ENCODE measurements at regions not wholly inside any gene's neighbourhood (a gene's known extent, or its start where the extent isn't known, plus 50 kb on each side); places are given as distances from the start of the nearest gene placed in this dataset.
"Not testable (repeated sequence)": the region's sequence is repeated elsewhere in the genome, so short reads cannot be mapped to it uniquely, and the experiment has no call there.

GRCh38 chr7:109498131-109498530, 928.5 kb downstream of the DNAJB9 start:
- DNase-seq, result no peak

- DNase-seq, result no peak
Observed at GRCh38 chr7:109503421-109503820, 933.7 kb downstream of the DNAJB9 start.

- DNase-seq, result no peak
Observed at GRCh38 chr7:109522585-109522984, 952.9 kb downstream of the DNAJB9 start.

GRCh38 chr7:109527833-109528232, 958.2 kb downstream of the DNAJB9 start:
- DNase-seq, result no peak

GRCh38 chr7:109529712-109530111, 960.0 kb downstream of the DNAJB9 start:
- DNase-seq, result no peak

GRCh38 chr7:109532262-109532992, 962.8 kb downstream of the DNAJB9 start:
- DNase-seq, result no peak

GRCh38 chr7:109545686-109546085, 976.0 kb downstream of the DNAJB9 start:
- peak in 1 of 3 experiments; percentile 26 for DNase-seq

- DNase-seq, result no peak
Observed at GRCh38 chr7:109549471-109550193, 980.0 kb downstream of the DNAJB9 start.

- DNase-seq, result no peak
Observed at GRCh38 chr7:109552017-109552416, 982.3 kb downstream of the DNAJB9 start.

GRCh38 chr7:109577265-109577664, 1007.6 kb downstream of the DNAJB9 start:
- no peak for DNase-seq

- no peak for DNase-seq
Observed at GRCh38 chr7:109579901-109580300, 1010.2 kb downstream of the DNAJB9 start.

- DNase-seq, result no peak
Observed at GRCh38 chr7:109582211-109582610, 1012.5 kb downstream of the DNAJB9 start.

- not testable (repeated sequence) for DNase-seq
Observed at GRCh38 chr7:109596948-109597347, 1027.3 kb downstream of the DNAJB9 start.

GRCh38 chr7:109611656-109612055, 1042.0 kb downstream of the DNAJB9 start:
- peak in 2 of 3 experiments; percentile 58 to 93 for DNase-seq

GRCh38 chr7:109616551-109617069, 1046.9 kb downstream of the DNAJB9 start:
- DNase-seq, result no peak

GRCh38 chr7:109622320-109622719, 1052.6 kb downstream of the DNAJB9 start:
- DNase-seq, result no peak

GRCh38 chr7:109632890-109633289, 1063.2 kb downstream of the DNAJB9 start:
- not testable (repeated sequence) for DNase-seq

GRCh38 chr7:109635374-109635773, 1065.7 kb downstream of the DNAJB9 start:
- DNase-seq, result no peak

- no peak for DNase-seq
Observed at GRCh38 chr7:109637428-109637990, 1067.8 kb downstream of the DNAJB9 start.

- DNase-seq, result no peak
Observed at GRCh38 chr7:109638321-109638720, 1068.6 kb downstream of the DNAJB9 start.

- peak in 1 of 3 experiments; percentile 29 for DNase-seq
Observed at GRCh38 chr7:109639561-109639960, 1069.9 kb downstream of the DNAJB9 start.

- no peak for DNase-seq
Observed at GRCh38 chr7:109641445-109641844, 1071.8 kb downstream of the DNAJB9 start.

GRCh38 chr7:109646124-109646523, 1076.5 kb downstream of the DNAJB9 start:
- no peak for DNase-seq

GRCh38 chr7:109646594-109646993, 1076.9 kb downstream of the DNAJB9 start:
- DNase-seq, result not testable (repeated sequence)

Data from NCI-H1417 (cell line).